ENCODE measurements at regions not wholly inside any gene's neighbourhood (a gene's known extent, or its start where the extent isn't known, plus 50 kb on each side); places are given as distances from the start of the nearest gene placed in this dataset.

DNA sequence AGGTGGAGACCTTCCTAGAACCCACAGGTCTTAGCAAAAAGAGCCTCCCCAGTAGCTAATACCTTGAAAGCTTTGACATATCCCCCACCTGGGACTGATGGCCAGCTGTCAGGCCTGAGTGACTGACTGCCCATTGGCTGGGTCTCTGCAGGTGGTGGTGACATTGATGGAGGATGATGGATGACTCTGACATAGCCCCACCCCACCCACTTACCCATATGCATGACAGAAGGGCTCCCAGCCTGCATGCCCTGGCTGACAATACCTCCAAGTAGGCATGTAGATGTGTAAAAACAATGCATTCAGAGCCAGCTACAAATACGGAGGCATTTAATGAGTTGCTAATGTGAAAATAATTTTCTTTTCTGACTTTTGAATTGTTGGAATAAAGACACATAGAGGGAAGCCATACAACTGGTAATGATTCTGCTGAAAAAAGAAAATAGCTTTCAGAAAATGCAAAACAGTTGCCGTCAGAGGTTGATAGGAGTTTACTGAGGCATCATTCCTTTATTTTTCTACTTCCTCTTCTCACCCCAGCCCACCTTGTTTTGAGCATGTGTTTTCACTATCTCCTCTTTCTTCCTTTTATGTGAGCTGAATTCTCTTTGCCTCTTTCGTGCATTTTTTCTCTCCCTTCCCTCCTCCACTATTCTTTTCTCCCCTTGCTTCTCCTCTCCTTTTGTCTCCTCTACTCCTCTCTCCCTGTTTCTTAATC is 70.6 kb downstream of the OLIG3 start:
- POLR2A ChIA-PET (ENCODE audit: low non-redundant PET): no interaction called here
- Histone ChIP-seq H3K4me3 (ENCODE audit: low read depth, low read length, poor library complexity, severe bottlenecking) (no peak overlapping the region), H3K4me1 (ENCODE audit: insufficient read depth, low read length, poor library complexity, severe bottlenecking) (no peaks in the 10 kb centered on the region), H3K27me3 (replicated peaks; ENCODE audit: insufficient read depth, low read depth, low read length, poor library complexity) (no peaks in the 10 kb centered on the region), H3K9me3 (ENCODE audit: low read depth, low read length, poor library complexity, severe bottlenecking) (no peaks in the 10 kb centered on the region), H3K36me3 (ENCODE audit: insufficient read depth, low read length, poor library complexity, severe bottlenecking) (no peaks in the 10 kb centered on the region), H3K27ac (ENCODE audit: low read depth, low read length, poor library complexity, severe bottlenecking) (no peak overlapping the region)
- TF ChIP-seq, protein P1, sequence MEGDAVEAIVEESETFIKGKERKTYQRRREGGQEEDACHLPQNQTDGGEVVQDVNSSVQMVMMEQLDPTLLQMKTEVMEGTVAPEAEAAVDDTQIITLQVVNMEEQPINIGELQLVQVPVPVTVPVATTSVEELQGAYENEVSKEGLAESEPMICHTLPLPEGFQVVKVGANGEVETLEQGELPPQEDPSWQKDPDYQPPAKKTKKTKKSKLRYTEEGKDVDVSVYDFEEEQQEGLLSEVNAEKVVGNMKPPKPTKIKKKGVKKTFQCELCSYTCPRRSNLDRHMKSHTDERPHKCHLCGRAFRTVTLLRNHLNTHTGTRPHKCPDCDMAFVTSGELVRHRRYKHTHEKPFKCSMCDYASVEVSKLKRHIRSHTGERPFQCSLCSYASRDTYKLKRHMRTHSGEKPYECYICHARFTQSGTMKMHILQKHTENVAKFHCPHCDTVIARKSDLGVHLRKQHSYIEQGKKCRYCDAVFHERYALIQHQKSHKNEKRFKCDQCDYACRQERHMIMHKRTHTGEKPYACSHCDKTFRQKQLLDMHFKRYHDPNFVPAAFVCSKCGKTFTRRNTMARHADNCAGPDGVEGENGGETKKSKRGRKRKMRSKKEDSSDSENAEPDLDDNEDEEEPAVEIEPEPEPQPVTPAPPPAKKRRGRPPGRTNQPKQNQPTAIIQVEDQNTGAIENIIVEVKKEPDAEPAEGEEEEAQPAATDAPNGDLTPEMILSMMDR (conservative IDR thresholded peaks at IDR 0.05; ENCODE audit: low read depth, low read length): no peak
- TF ChIP-seq EZH2 (IDR thresholded peaks at IDR 0.05; ENCODE audit: borderline replicate concordance, low read depth, low read length, poor library complexity, severe bottlenecking): no peak
- intact Hi-C loops (cut with micrococcal nuclease; ENCODE audit: unreplicated experiment): no loop called here
- DNase-seq (ENCODE audit: low spot score): no peak
- CTCF ChIA-PET: no interaction called here
- no TSS peak for BruUV-seq (replicated peaks)

DNA sequence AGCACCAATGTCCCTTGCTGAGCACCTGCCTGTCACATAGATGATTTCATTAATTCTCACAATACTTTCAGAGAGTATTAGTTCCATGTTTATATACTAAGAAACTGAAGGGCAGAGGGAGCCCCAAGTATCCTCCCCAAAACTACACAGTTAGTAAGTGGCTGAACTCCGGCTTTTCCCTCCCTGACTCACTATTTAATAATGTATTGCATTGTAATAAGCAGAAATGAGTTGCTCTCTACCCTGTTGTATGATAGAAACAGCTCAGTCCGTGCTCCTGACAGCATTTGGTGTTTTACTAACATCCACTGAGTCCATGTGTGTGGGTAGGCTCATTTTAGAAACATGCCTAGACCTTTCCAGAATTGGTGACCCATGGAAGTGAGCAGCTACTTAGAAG is 76.8 kb downstream of the OLIG3 start:
- POLR2A ChIA-PET (ENCODE audit: low non-redundant PET): interaction anchor here (0.7 kb wide), 1 partner anchor 1627 kb away, joined by 3 read pairs; no protein-coding TSS in a partner anchor
- no peak for DNase-seq (ENCODE audit: low spot score)

DNA sequence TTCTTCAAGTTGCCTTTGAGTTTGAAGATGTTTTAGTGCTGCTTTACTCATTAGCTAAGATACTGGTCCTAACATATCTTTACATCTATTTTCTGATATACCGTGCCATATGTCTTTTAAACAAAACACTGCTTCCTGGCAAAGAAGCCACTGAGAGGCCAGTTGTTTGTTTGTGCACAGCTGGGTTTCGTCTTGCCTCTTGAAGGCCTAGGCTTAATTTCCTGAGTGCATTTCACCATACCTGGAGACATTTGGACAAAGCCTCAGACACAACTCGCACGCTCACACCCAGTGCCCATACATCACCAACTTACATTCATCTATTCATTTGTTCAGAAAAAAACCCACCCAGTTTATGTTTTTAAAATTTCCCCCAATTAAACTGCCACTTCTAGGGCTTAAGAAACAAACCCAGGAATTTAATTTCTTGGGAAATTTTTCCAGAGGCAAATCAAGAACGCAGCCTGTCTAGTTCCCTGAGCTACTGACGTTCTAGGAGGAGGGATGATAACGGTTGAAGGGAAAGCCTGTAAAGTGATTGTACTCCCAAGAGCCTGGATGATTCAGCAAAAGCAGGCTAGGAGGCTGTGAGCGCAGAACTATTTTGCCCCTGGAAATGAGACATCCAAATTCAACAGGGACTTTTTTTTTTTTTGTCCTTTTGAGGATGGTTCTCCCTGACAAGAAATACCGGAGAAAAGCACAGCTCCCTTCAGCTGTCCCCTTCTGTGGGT is 77.7 kb downstream of the OLIG3 start:
- no peak overlapping the region for H3K27ac ChIP-seq (ENCODE audit: low read depth, low read length, poor library complexity, severe bottlenecking)
- H3K4me3 ChIP-seq (ENCODE audit: low read depth, low read length, poor library complexity, severe bottlenecking): no peak overlapping the region
- intact Hi-C loops (cut with micrococcal nuclease; ENCODE audit: unreplicated experiment): no loop called here
- POLR2A ChIA-PET (ENCODE audit: low non-redundant PET): no interaction called here
- H3K36me3 ChIP-seq (ENCODE audit: insufficient read depth, low read length, poor library complexity, severe bottlenecking): no peaks in the 10 kb centered on the region
- CTCF ChIA-PET: interaction anchor here (0.7 kb wide), 1 partner anchor 679 kb away, joined by 4 read pairs; no protein-coding TSS in a partner anchor
- no peak for TF ChIP-seq EZH2 (IDR thresholded peaks at IDR 0.05; ENCODE audit: borderline replicate concordance, low read depth, low read length, poor library complexity, severe bottlenecking)
- TF ChIP-seq, protein P1 (conservative IDR thresholded peaks at IDR 0.05; ENCODE audit: low read depth, low read length): no peak
- H3K27me3 ChIP-seq (replicated peaks; ENCODE audit: insufficient read depth, low read depth, low read length, poor library complexity): no peaks in the 10 kb centered on the region
- DNase-seq (ENCODE audit: low spot score): peak; percentile 26
- peaks cover 14% of the 10 kb centered on the region for H3K4me1 ChIP-seq (ENCODE audit: insufficient read depth, low read length, poor library complexity, severe bottlenecking)
- no peaks in the 10 kb centered on the region for H3K9me3 ChIP-seq (ENCODE audit: low read depth, low read length, poor library complexity, severe bottlenecking)
- BruUV-seq (replicated peaks): no TSS peak

More for the DNA sequence above, 76.8 kb downstream of the OLIG3 start:
- BruUV-seq (replicated peaks): no TSS peak
- Histone ChIP-seq H3K4me1 (ENCODE audit: insufficient read depth, low read length, poor library complexity, severe bottlenecking) (peaks cover 14% of the 10 kb centered on the region), H3K27me3 (replicated peaks; ENCODE audit: insufficient read depth, low read depth, low read length, poor library complexity) (no peaks in the 10 kb centered on the region), H3K27ac (ENCODE audit: low read depth, low read length, poor library complexity, severe bottlenecking) (no peak overlapping the region), H3K36me3 (ENCODE audit: insufficient read depth, low read length, poor library complexity, severe bottlenecking) (no peaks in the 10 kb centered on the region), H3K9me3 (ENCODE audit: low read depth, low read length, poor library complexity, severe bottlenecking) (no peaks in the 10 kb centered on the region), H3K4me3 (ENCODE audit: low read depth, low read length, poor library complexity, severe bottlenecking) (no peak overlapping the region)
- intact Hi-C loops (cut with micrococcal nuclease; ENCODE audit: unreplicated experiment): no loop called here
- no peak for TF ChIP-seq EZH2 (IDR thresholded peaks at IDR 0.05; ENCODE audit: borderline replicate concordance, low read depth, low read length, poor library complexity, severe bottlenecking)
- TF ChIP-seq, protein P1 (conservative IDR thresholded peaks at IDR 0.05; ENCODE audit: low read depth, low read length): no peak
- CTCF ChIA-PET: interaction anchor here (0.7 kb wide), 1 partner anchor 680 kb away, joined by 4 read pairs; no protein-coding TSS in a partner anchor
